Activated CD4-positive, alpha-beta T cell treated with anti-CD3 and anti-CD28 coated beads for 36 hours (primary cell): ENCODE measurements at regions not wholly inside any gene's neighbourhood (a gene's known extent, or its start where the extent isn't known, plus 50 kb on each side); places are given as distances from the start of the nearest gene placed in this dataset.

Source experiments
- ATAC-seq: fragments of 200-7000 bp; cut with Tn5 transposase; one replicate; pipeline ENCODE4 v1.10.0; 2021; ENCODE audit warnings: mild to moderate bottlenecking, moderate library complexity
- CTCF ChIA-PET: fragments of 350-600 bp; sonication (Branson Sonifier 250); formaldehyde crosslinking; loops from one replicate; lab custom pipeline; 2021; ENCODE audit warnings: antibody characterized with exemption; lab: Charles Lee
- POLR2A ChIA-PET: fragments of 350-600 bp; sonication (Branson Sonifier 250); formaldehyde crosslinking; loops from one replicate; lab custom pipeline; 2021; ENCODE audit warnings: antibody characterized with exemption, inconsistent platforms; lab: Charles Lee
- DNase-seq: peaks from one replicate; pipeline ENCODE4 v3.0.0-alpha.2; 2020
- H3K27ac Mint-ChIP-seq: one replicate; pipeline ENCODE4 v1.8.0; 2021; ENCODE audit warnings: mixed read lengths
- H3K27me3 Mint-ChIP-seq: one replicate; pipeline ENCODE4 v1.8.0; 2021; ENCODE audit warnings: mixed read lengths
- H3K36me3 Mint-ChIP-seq: one replicate; pipeline ENCODE4 v1.8.0; 2021; ENCODE audit warnings: low read depth, mixed read lengths
- H3K4me1 Mint-ChIP-seq: one replicate; pipeline ENCODE4 v1.8.0; 2021; ENCODE audit warnings: mixed read lengths
- H3K4me3 Mint-ChIP-seq: one replicate; pipeline ENCODE4 v1.8.0; 2021; ENCODE audit warnings: mild to moderate bottlenecking, moderate library complexity, mixed read lengths
- H3K9me3 Mint-ChIP-seq: one replicate; pipeline ENCODE4 v1.8.0; 2021; ENCODE audit warnings: low read depth, mixed read lengths
- intact Hi-C, 2 experiments: fragments of 100-400 bp; cut with DNase I in 1 of 2; cut with micrococcal nuclease in 1 of 2; formaldehyde crosslinking; loops; one replicate each; pipeline versions ENCODE4 v1.14.2 to v1.15.1; 2022 to 2024; cut with DNase I, micrococcal nuclease

- intact Hi-C loops = no loop called here
Observed at GRCh38 chr18:51433296-51433695, 235.8 kb upstream of the MEX3C start.

GRCh38 chr18:51433881-51434280 lies 236.4 kb upstream of the MEX3C start:
- Mint-ChIP-seq H3K9me3 (no peaks in the 10 kb centered on the region), H3K4me1 (peaks cover 4% of the 10 kb centered on the region), H3K36me3 (no peaks in the 10 kb centered on the region), H3K4me3 (no peak overlapping the region), H3K27me3 (peaks cover 26% of the 10 kb centered on the region), H3K27ac (no peak overlapping the region)
- ChIA-PET POLR2A (no interaction called here), CTCF (interaction anchor here (0.5 to 0.6 kb wide), 2 partner anchors 354 to 1533 kb away, joined by 3 read pairs; no protein-coding TSS in a partner anchor)
- no peak for ATAC-seq
- no peak for DNase-seq
- intact Hi-C loops = no loop called here

More at GRCh38 chr18:51433296-51433695, 235.8 kb upstream of the MEX3C start:
- H3K4me1 Mint-ChIP-seq = peaks cover 4% of the 10 kb centered on the region
- ChIA-PET POLR2A (no interaction called here), CTCF (interaction anchor here (0.5 kb wide), 1 partner anchor 1532 kb away, joined by 3 read pairs; no protein-coding TSS in a partner anchor)
- DNase-seq (no peak), ATAC-seq (no peak)
- no peaks in the 10 kb centered on the region for H3K36me3 Mint-ChIP-seq
- H3K4me3 Mint-ChIP-seq = no peak overlapping the region
- H3K27ac Mint-ChIP-seq = no peak overlapping the region
- H3K9me3 Mint-ChIP-seq = no peaks in the 10 kb centered on the region
- peaks cover 24% of the 10 kb centered on the region for H3K27me3 Mint-ChIP-seq

- H3K4me3 Mint-ChIP-seq = no peak overlapping the region
- H3K27me3 Mint-ChIP-seq = peaks cover 31% of the 10 kb centered on the region
- CTCF ChIA-PET = no interaction called here
- intact Hi-C loops = no loop called here
- no peak overlapping the region for H3K27ac Mint-ChIP-seq
- no peaks in the 10 kb centered on the region for H3K9me3 Mint-ChIP-seq
- POLR2A ChIA-PET = no interaction called here
- H3K4me1 Mint-ChIP-seq = peaks cover 4% of the 10 kb centered on the region
- H3K36me3 Mint-ChIP-seq = no peaks in the 10 kb centered on the region
- ATAC-seq = no peak
- DNase-seq = peak; percentile 24
Observed at GRCh38 chr18:51437280-51438271, 240.1 kb upstream of the MEX3C start.

GRCh38 chr18:51438797-51439350 lies 241.4 kb upstream of the MEX3C start:
- POLR2A ChIA-PET = no interaction called here
- no peak for DNase-seq
- Mint-ChIP-seq H3K4me3 (no peak overlapping the region), H3K9me3 (no peaks in the 10 kb centered on the region), H3K36me3 (no peaks in the 10 kb centered on the region), H3K4me1 (peaks cover 4% of the 10 kb centered on the region), H3K27ac (no peak overlapping the region), H3K27me3 (peaks cover 36% of the 10 kb centered on the region)
- ATAC-seq = no peak
- intact Hi-C loops = no loop called here
- CTCF ChIA-PET = no interaction called here

GRCh38 chr18:51442012-51442411 lies 244.5 kb upstream of the MEX3C start:
- intact Hi-C loops = no loop called here
- H3K4me3 Mint-ChIP-seq = no peak overlapping the region
- ChIA-PET CTCF (no interaction called here), POLR2A (no interaction called here)
- ATAC-seq = no peak
- no peak for DNase-seq
- no peak overlapping the region for H3K27ac Mint-ChIP-seq
- peaks cover 30% of the 10 kb centered on the region for H3K27me3 Mint-ChIP-seq
- no peaks in the 10 kb centered on the region for H3K9me3 Mint-ChIP-seq
- no peaks in the 10 kb centered on the region for H3K36me3 Mint-ChIP-seq
- H3K4me1 Mint-ChIP-seq = peaks cover 4% of the 10 kb centered on the region

- no peaks in the 10 kb centered on the region for H3K36me3 Mint-ChIP-seq
- H3K4me1 Mint-ChIP-seq = no peaks in the 10 kb centered on the region
- peaks cover 18% of the 10 kb centered on the region for H3K27me3 Mint-ChIP-seq
- ATAC-seq = no peak
- ChIA-PET CTCF (no interaction called here), POLR2A (interaction anchor here (0.7 kb wide), 1 partner anchor 20 kb away, joined by 6 read pairs; no protein-coding TSS in a partner anchor)
- intact Hi-C loops = no loop called here
- no peak overlapping the region for H3K4me3 Mint-ChIP-seq
- DNase-seq = no peak
- H3K27ac Mint-ChIP-seq = peak overlapping the region; percentile 6
- H3K9me3 Mint-ChIP-seq = no peaks in the 10 kb centered on the region
Observed at GRCh38 chr18:51446571-51447210, 249.2 kb upstream of the MEX3C start.

GRCh38 chr18:51447351-51448342 lies 250.2 kb upstream of the MEX3C start:
- Mint-ChIP-seq H3K4me3 (no peak overlapping the region), H3K27ac (no peak overlapping the region), H3K36me3 (no peaks in the 10 kb centered on the region), H3K4me1 (no peaks in the 10 kb centered on the region), H3K27me3 (peaks cover 15% of the 10 kb centered on the region), H3K9me3 (no peaks in the 10 kb centered on the region)
- no peak for ATAC-seq
- ChIA-PET CTCF (no interaction called here), POLR2A (interaction anchor here (0.6 kb wide), 1 partner anchor 9 kb away, joined by 4 read pairs; no protein-coding TSS in a partner anchor)
- intact Hi-C loops = no loop called here
- no peak for DNase-seq

GRCh38 chr18:51448949-51449348 lies 251.5 kb upstream of the MEX3C start:
- Mint-ChIP-seq H3K4me3 (no peak overlapping the region), H3K27me3 (peaks cover 10% of the 10 kb centered on the region), H3K4me1 (no peaks in the 10 kb centered on the region), H3K27ac (no peak overlapping the region), H3K9me3 (no peaks in the 10 kb centered on the region), H3K36me3 (no peaks in the 10 kb centered on the region)
- CTCF ChIA-PET = no interaction called here
- DNase-seq (no peak), ATAC-seq (no peak)
- POLR2A ChIA-PET = no interaction called here
- intact Hi-C loops = no loop called here

GRCh38 chr18:51453594-51453993 lies 256.1 kb upstream of the MEX3C start:
- ATAC-seq = no peak
- H3K27ac Mint-ChIP-seq = no peak overlapping the region
- no peaks in the 10 kb centered on the region for H3K9me3 Mint-ChIP-seq
- H3K4me1 Mint-ChIP-seq = no peaks in the 10 kb centered on the region
- CTCF ChIA-PET = no interaction called here
- DNase-seq = no peak
- no peak overlapping the region for H3K4me3 Mint-ChIP-seq
- no peaks in the 10 kb centered on the region for H3K27me3 Mint-ChIP-seq
- no peaks in the 10 kb centered on the region for H3K36me3 Mint-ChIP-seq
- intact Hi-C loops = no loop called here
- POLR2A ChIA-PET = interaction anchor here (0.6 kb wide), 1 partner anchor 10 kb away, joined by 3 read pairs; no protein-coding TSS in a partner anchor

GRCh38 chr18:51458861-51459260 lies 261.4 kb upstream of the MEX3C start:
- Mint-ChIP-seq H3K27ac (no peak overlapping the region), H3K4me1 (no peaks in the 10 kb centered on the region), H3K9me3 (no peaks in the 10 kb centered on the region), H3K36me3 (no peaks in the 10 kb centered on the region), H3K4me3 (no peak overlapping the region), H3K27me3 (peaks cover 6% of the 10 kb centered on the region)
- no peak for ATAC-seq
- intact Hi-C loops = no loop called here
- DNase-seq = no peak
- POLR2A ChIA-PET = no interaction called here
- CTCF ChIA-PET = no interaction called here
